ENCODE measurements at regions not wholly inside any gene's neighbourhood (a gene's known extent, or its start where the extent isn't known, plus 50 kb on each side); places are given as distances from the start of the nearest gene placed in this dataset.
"Not testable (repeated sequence)": the region's sequence is repeated elsewhere in the genome, so short reads cannot be mapped to it uniquely, and the experiment has no call there.

DNA sequence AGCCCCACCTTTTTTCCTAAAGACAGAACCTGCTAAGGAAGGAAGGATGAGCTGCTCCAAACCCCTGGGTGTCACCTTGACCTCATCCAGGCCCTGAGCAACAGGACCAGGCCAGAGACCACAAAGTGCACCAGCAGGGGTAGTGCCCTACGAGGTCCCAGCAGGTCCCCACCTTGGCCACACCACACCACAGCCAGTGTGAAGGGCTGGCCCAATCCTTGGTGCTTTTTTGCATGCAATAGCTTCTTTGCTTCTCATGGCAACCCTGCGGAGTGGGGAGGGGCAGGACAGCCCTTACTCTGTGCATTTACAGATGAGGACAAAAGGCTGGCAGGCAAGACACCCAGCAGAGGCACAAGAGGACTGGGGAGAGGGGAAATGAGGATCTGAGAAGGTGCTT, 352.6 kb downstream of the BCL11B start:
- H2AFZ ChIP-seq (ENCODE audit: low read depth): no peak overlapping the region
- no peaks in the 10 kb centered on the region for H3K4me1 ChIP-seq (ENCODE audit: control insufficient read depth in 1 of 2, insufficient read depth in 2 of 2, low read depth in 1 of 2, low read length in 1 of 2)
- POLR2A ChIA-PET: no interaction called here
- no peak for TF ChIP-seq MAX (IDR thresholded peaks at IDR 0.05; ENCODE audit: low read depth)
- TF ChIP-seq RFX5 (IDR thresholded peaks at IDR 0.05; ENCODE audit: low read length): no peak
- TF ChIP-seq FOXJ3 (CRISPR knock-in tag; IDR thresholded peaks at IDR 0.05): no peak
- no peak for TF ChIP-seq RXRA (IDR thresholded peaks at IDR 0.05; ENCODE audit: borderline replicate concordance, low read depth)
- TF ChIP-seq RCOR1 (IDR thresholded peaks at IDR 0.05; ENCODE audit: low read length): no peak
- TF ChIP-seq GABPA (IDR thresholded peaks at IDR 0.05; ENCODE audit: low read depth): no peak
- TF ChIP-seq, protein P1, sequence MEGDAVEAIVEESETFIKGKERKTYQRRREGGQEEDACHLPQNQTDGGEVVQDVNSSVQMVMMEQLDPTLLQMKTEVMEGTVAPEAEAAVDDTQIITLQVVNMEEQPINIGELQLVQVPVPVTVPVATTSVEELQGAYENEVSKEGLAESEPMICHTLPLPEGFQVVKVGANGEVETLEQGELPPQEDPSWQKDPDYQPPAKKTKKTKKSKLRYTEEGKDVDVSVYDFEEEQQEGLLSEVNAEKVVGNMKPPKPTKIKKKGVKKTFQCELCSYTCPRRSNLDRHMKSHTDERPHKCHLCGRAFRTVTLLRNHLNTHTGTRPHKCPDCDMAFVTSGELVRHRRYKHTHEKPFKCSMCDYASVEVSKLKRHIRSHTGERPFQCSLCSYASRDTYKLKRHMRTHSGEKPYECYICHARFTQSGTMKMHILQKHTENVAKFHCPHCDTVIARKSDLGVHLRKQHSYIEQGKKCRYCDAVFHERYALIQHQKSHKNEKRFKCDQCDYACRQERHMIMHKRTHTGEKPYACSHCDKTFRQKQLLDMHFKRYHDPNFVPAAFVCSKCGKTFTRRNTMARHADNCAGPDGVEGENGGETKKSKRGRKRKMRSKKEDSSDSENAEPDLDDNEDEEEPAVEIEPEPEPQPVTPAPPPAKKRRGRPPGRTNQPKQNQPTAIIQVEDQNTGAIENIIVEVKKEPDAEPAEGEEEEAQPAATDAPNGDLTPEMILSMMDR (IDR thresholded peaks at IDR 0.05): no peak
- TF ChIP-seq NFIC (IDR thresholded peaks at IDR 0.05; ENCODE audit: borderline replicate concordance): no peak
- TF ChIP-seq YY1 (IDR thresholded peaks at IDR 0.05; ENCODE audit: low read depth): no peak
- TF ChIP-seq EZH2phosphoT487 (IDR thresholded peaks at IDR 0.05; ENCODE audit: borderline replicate concordance, low read depth): no peak
- TF ChIP-seq NRF1 (IDR thresholded peaks at IDR 0.05; ENCODE audit: low read depth, low read length): no peak
- no peak for TF ChIP-seq ELF1 (IDR thresholded peaks at IDR 0.05)
- no peak for TF ChIP-seq TCF12 (IDR thresholded peaks at IDR 0.05)
- TF ChIP-seq MXI1 (IDR thresholded peaks at IDR 0.05; ENCODE audit: low read depth, low read length): no peak
- no peak for TF ChIP-seq CHD2 (IDR thresholded peaks at IDR 0.05; ENCODE audit: low read length, partially characterized antibody)
- TF ChIP-seq, protein P2, sequence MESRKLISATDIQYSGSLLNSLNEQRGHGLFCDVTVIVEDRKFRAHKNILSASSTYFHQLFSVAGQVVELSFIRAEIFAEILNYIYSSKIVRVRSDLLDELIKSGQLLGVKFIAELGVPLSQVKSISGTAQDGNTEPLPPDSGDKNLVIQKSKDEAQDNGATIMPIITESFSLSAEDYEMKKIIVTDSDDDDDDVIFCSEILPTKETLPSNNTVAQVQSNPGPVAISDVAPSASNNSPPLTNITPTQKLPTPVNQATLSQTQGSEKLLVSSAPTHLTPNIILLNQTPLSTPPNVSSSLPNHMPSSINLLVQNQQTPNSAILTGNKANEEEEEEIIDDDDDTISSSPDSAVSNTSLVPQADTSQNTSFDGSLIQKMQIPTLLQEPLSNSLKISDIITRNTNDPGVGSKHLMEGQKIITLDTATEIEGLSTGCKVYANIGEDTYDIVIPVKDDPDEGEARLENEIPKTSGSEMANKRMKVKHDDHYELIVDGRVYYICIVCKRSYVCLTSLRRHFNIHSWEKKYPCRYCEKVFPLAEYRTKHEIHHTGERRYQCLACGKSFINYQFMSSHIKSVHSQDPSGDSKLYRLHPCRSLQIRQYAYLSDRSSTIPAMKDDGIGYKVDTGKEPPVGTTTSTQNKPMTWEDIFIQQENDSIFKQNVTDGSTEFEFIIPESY (IDR thresholded peaks at IDR 0.05; ENCODE audit: borderline replicate concordance, low read depth): no peak
- TF ChIP-seq GATA2 (CRISPR knock-in tag; IDR thresholded peaks at IDR 0.05): no peak
- TF ChIP-seq, protein P3, sequence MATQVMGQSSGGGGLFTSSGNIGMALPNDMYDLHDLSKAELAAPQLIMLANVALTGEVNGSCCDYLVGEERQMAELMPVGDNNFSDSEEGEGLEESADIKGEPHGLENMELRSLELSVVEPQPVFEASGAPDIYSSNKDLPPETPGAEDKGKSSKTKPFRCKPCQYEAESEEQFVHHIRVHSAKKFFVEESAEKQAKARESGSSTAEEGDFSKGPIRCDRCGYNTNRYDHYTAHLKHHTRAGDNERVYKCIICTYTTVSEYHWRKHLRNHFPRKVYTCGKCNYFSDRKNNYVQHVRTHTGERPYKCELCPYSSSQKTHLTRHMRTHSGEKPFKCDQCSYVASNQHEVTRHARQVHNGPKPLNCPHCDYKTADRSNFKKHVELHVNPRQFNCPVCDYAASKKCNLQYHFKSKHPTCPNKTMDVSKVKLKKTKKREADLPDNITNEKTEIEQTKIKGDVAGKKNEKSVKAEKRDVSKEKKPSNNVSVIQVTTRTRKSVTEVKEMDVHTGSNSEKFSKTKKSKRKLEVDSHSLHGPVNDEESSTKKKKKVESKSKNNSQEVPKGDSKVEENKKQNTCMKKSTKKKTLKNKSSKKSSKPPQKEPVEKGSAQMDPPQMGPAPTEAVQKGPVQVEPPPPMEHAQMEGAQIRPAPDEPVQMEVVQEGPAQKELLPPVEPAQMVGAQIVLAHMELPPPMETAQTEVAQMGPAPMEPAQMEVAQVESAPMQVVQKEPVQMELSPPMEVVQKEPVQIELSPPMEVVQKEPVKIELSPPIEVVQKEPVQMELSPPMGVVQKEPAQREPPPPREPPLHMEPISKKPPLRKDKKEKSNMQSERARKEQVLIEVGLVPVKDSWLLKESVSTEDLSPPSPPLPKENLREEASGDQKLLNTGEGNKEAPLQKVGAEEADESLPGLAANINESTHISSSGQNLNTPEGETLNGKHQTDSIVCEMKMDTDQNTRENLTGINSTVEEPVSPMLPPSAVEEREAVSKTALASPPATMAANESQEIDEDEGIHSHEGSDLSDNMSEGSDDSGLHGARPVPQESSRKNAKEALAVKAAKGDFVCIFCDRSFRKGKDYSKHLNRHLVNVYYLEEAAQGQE (IDR thresholded peaks at IDR 0.05; ENCODE audit: low read depth, low read length): no peak
- no peak overlapping the region for H3K9ac ChIP-seq
- H3K36me3 ChIP-seq (replicated peaks in 1 of 2; ENCODE audit: control insufficient read depth in 1 of 2, insufficient read depth in 2 of 2, low read length in 1 of 2): no peaks in the 10 kb centered on the region
- H3K4me2 ChIP-seq: no peak overlapping the region
- DNase-seq: no peak
- CTCF ChIA-PET: no interaction called here
- no peaks in the 10 kb centered on the region for H3K79me2 ChIP-seq (ENCODE audit: insufficient read depth)
- H3F3A ChIP-seq (replicated peaks; ENCODE audit: insufficient read depth): no peaks in the 10 kb centered on the region
- no peaks in the 10 kb centered on the region for H3K9me2 ChIP-seq
- peaks cover 17% of the 10 kb centered on the region; the same call in 1 of the 2 replicates for H3K27me3 ChIP-seq (ENCODE audit: insufficient read depth)
- no peak overlapping the region for H3K4me3 ChIP-seq (ENCODE audit: low read depth in 2 of 2, low read length in 1 of 2)
- H4K20me1 ChIP-seq (ENCODE audit: insufficient read depth): no peaks in the 10 kb centered on the region
- no peaks in the 10 kb centered on the region for H3K9me3 ChIP-seq
- no peak overlapping the region for H3K27ac ChIP-seq (ENCODE audit: low read depth in 2 of 2, low read length in 1 of 2)
- 13% methylated on average over 2 of the region's 2 CpGs for WGBS (ENCODE audit: low lambda C conversion rate)

DNA sequence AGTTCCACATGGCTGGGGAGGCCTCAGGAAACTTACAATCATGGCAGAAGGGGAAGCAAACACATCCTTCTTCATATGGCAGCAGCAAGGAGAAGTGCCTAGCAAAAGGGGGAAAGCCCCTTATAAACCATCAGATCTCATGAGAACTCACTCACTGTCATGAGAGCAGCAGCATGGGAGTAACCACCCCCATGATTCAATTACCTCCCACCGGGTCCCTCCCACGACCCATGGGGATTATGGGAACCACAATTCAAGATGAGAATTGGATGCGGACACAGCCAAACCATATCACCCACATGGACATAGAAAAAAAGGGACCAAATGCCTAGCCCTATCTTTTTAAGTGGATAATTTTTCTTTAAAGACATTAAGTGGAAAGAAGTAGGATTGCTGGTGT, 350.7 kb downstream of the BCL11B start:
- H3F3A ChIP-seq (replicated peaks; ENCODE audit: insufficient read depth); DNase-seq; H3K4me3 ChIP-seq (ENCODE audit: low read depth in 2 of 2, low read length in 1 of 2); POLR2A ChIA-PET; H3K9me3 ChIP-seq; H2AFZ ChIP-seq (ENCODE audit: low read depth); H3K9ac ChIP-seq; H3K27ac ChIP-seq (ENCODE audit: low read depth in 2 of 2, low read length in 1 of 2); H3K79me2 ChIP-seq (ENCODE audit: insufficient read depth); H3K4me1 ChIP-seq (ENCODE audit: control insufficient read depth in 1 of 2, insufficient read depth in 2 of 2, low read depth in 1 of 2, low read length in 1 of 2); H3K9me2 ChIP-seq; H3K4me2 ChIP-seq; H4K20me1 ChIP-seq (ENCODE audit: insufficient read depth); H3K36me3 ChIP-seq (replicated peaks in 1 of 2; ENCODE audit: control insufficient read depth in 1 of 2, insufficient read depth in 2 of 2, low read length in 1 of 2): not testable (repeated sequence)
- CTCF ChIA-PET: interaction anchor here (0.7 kb wide), 1 partner anchor 34 kb away, joined by 3 read pairs; no protein-coding TSS in a partner anchor
- 31% methylated on average over 3 of the region's 3 CpGs for WGBS (ENCODE audit: low lambda C conversion rate)
- peaks cover 17% of the 10 kb centered on the region for H3K27me3 ChIP-seq (ENCODE audit: insufficient read depth)

Measured in SK-N-SH (cell line).